OCI-LY3 (cell line): ENCODE measurements at regions not wholly inside any gene's neighbourhood (a gene's known extent, or its start where the extent isn't known, plus 50 kb on each side); places are given as distances from the start of the nearest gene placed in this dataset.

ENCODE experiments used
- EZH2phosphoT487 ChIP-seq: fragments of 200-600 bp; shearing (Covaris generic); IDR thresholded peaks from 2 replicates; pipeline ENCODE4 v1.6.1; 2018; ENCODE audit warnings: antibody characterized with exemption, mixed run types, low read depth
- TF ChIP-seq, protein P1 (sequence below): fragments of 200-600, 300-600 bp; sonication (generic); IDR thresholded peaks from 2 replicates; pipeline ENCODE4 v1.5.1; 2014; ENCODE audit warnings: antibody characterized with exemption, low read length, low read depth

GRCh38 chr7:155908385-155908784, 96.1 kb upstream of the SHH start:
- TF ChIP-seq EZH2phosphoT487 = no peak
- TF ChIP-seq, protein P1, sequence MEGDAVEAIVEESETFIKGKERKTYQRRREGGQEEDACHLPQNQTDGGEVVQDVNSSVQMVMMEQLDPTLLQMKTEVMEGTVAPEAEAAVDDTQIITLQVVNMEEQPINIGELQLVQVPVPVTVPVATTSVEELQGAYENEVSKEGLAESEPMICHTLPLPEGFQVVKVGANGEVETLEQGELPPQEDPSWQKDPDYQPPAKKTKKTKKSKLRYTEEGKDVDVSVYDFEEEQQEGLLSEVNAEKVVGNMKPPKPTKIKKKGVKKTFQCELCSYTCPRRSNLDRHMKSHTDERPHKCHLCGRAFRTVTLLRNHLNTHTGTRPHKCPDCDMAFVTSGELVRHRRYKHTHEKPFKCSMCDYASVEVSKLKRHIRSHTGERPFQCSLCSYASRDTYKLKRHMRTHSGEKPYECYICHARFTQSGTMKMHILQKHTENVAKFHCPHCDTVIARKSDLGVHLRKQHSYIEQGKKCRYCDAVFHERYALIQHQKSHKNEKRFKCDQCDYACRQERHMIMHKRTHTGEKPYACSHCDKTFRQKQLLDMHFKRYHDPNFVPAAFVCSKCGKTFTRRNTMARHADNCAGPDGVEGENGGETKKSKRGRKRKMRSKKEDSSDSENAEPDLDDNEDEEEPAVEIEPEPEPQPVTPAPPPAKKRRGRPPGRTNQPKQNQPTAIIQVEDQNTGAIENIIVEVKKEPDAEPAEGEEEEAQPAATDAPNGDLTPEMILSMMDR = no peak
